NB4 (cell line): ENCODE measurements at regions not wholly inside any gene's neighbourhood (a gene's known extent, or its start where the extent isn't known, plus 50 kb on each side); places are given as distances from the start of the nearest gene placed in this dataset.

ENCODE experiments used
- CTCF ChIP-seq: IDR thresholded peaks from one replicate; pipeline ENCODE4 v1.5.1; 2012; ENCODE audit warnings: low read depth, low read length
- MAX ChIP-seq: IDR thresholded peaks from 2 replicates; pipeline ENCODE4 v1.6.1; 2011; ENCODE audit warnings: low read depth, low read length
- POLR2A ChIP-seq: IDR thresholded peaks from 2 replicates; pipeline ENCODE4 v1.6.1; 2011; ENCODE audit warnings: mild to moderate bottlenecking; ENCODE audit not compliant: insufficient read length; ENCODE audit errors: extremely low read depth

GRCh38 chr4:18858229-18858922 is 836.8 kb upstream of the LCORL start:
- TF ChIP-seq CTCF (no peak), POLR2A (no peak), MAX (no peak)
